ENCODE measurements at regions not wholly inside any gene's neighbourhood (a gene's known extent, or its start where the extent isn't known, plus 50 kb on each side); places are given as distances from the start of the nearest gene placed in this dataset.

GRCh38 chr5:31021181-31021624, 172.3 kb upstream of the CDH6 start (continued):
- TF ChIP-seq ZNF462 (CRISPR knock-in tag; IDR thresholded peaks at IDR 0.05), result no peak
- no peak for TF ChIP-seq ETS1 (IDR thresholded peaks at IDR 0.05)

- ATAC-seq, result no peak
- H3K9me2 ChIP-seq (ENCODE audit: insufficient read depth), result peaks cover 9% of the 10 kb centered on the region
- H3K4me2 ChIP-seq, result no peak overlapping the region
- Mint-ChIP-seq H3K27me3 (ENCODE audit: insufficient read depth, low read depth, poor library complexity) (no peaks in the 10 kb centered on the region), H3K4me3 (no peak overlapping the region), H3K27ac (no peak overlapping the region), H3K36me3 (ENCODE audit: low read depth) (no peaks in the 10 kb centered on the region; the same call in 2 of the 3 replicates), H3K9me3 (peaks cover 7% of the 10 kb centered on the region), H3K4me1 (no peaks in the 10 kb centered on the region)
- no peaks in the 10 kb centered on the region for H3K4me1 ChIP-seq (ENCODE audit: insufficient read depth)
- H3K4me3 ChIP-seq, result no peak overlapping the region
- H3F3A ChIP-seq (replicated peaks; ENCODE audit: low read depth), result no peaks in the 10 kb centered on the region
- H3K79me2 ChIP-seq (replicated peaks; ENCODE audit: insufficient read depth), result no peaks in the 10 kb centered on the region
- H2AFZ ChIP-seq, result no peak overlapping the region
- no peaks in the 10 kb centered on the region for H3K27me3 ChIP-seq (ENCODE audit: insufficient read depth)
- H3K36me3 ChIP-seq (ENCODE audit: insufficient read depth), result no peaks in the 10 kb centered on the region
- no peaks in the 10 kb centered on the region for H4K20me1 ChIP-seq (replicated peaks; ENCODE audit: insufficient read depth)
- no peak for DNase-seq (ENCODE audit: low spot score)
- H3K27ac ChIP-seq (ENCODE audit: low read depth), result no peak overlapping the region
- TF ChIP-seq EZH2 (IDR thresholded peaks at IDR 0.05; ENCODE audit: low read depth, unreplicated experiment) (no peak), ZNF462 (CRISPR knock-in tag; IDR thresholded peaks at IDR 0.05) (no peak), NANOG (IDR thresholded peaks at IDR 0.05; ENCODE audit: borderline replicate concordance) (no peak), ZNF114 (CRISPR knock-in tag; IDR thresholded peaks at IDR 0.05) (no peak), CREB1 (CRISPR knock-in tag; IDR thresholded peaks at IDR 0.05; ENCODE audit: low read depth) (no peak), POLR2AphosphoS5 (IDR thresholded peaks at IDR 0.05; ENCODE audit: low read depth) (no peak)
These were observed 185.3 kb upstream of the CDH6 start for GRCh38 chr5:31008231-31008630.

Data from GM23338 (cell line).